ENCODE measurements at regions not wholly inside any gene's neighbourhood (a gene's known extent, or its start where the extent isn't known, plus 50 kb on each side); places are given as distances from the start of the nearest gene placed in this dataset.

DNA sequence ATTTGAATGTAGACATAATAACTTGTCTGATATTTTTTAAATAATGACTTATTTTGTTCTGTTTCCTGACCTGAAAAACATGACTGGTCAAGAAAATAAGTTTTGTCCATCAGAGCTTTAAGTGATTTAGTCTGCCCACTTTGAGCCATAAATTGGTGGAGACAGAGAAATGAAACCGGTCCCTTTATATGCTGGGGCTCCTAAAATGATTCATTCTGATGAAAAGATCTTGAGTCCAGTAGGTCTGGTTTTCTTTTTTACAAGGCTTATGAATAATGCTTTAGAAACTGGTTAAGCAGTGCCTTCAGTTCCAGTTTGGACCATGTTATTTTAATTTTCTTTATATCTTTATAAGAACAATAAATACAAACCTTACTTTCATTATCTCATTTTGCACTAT, 293.2 kb downstream of the DIPK2A start:
- H3K4me3 ChIP-seq = no peak overlapping the region
- TF ChIP-seq NANOG (IDR thresholded peaks at IDR 0.05; ENCODE audit: borderline replicate concordance) (no peak), POLR2AphosphoS5 (IDR thresholded peaks at IDR 0.05; ENCODE audit: low read depth) (no peak), ZNF114 (CRISPR knock-in tag; IDR thresholded peaks at IDR 0.05) (no peak), JUNB (IDR thresholded peaks at IDR 0.05; ENCODE audit: unreplicated experiment) (no peak), ZNF331 (CRISPR knock-in tag; IDR thresholded peaks at IDR 0.05; ENCODE audit: low read depth) (no peak), EZH2 (IDR thresholded peaks at IDR 0.05; ENCODE audit: low read depth, unreplicated experiment) (no peak), STAT1 (IDR thresholded peaks at IDR 0.05; ENCODE audit: unreplicated experiment) (no peak), EZH2phosphoT487 (IDR thresholded peaks at IDR 0.05; ENCODE audit: unreplicated experiment) (no peak)
- TF ChIP-seq, protein P1, sequence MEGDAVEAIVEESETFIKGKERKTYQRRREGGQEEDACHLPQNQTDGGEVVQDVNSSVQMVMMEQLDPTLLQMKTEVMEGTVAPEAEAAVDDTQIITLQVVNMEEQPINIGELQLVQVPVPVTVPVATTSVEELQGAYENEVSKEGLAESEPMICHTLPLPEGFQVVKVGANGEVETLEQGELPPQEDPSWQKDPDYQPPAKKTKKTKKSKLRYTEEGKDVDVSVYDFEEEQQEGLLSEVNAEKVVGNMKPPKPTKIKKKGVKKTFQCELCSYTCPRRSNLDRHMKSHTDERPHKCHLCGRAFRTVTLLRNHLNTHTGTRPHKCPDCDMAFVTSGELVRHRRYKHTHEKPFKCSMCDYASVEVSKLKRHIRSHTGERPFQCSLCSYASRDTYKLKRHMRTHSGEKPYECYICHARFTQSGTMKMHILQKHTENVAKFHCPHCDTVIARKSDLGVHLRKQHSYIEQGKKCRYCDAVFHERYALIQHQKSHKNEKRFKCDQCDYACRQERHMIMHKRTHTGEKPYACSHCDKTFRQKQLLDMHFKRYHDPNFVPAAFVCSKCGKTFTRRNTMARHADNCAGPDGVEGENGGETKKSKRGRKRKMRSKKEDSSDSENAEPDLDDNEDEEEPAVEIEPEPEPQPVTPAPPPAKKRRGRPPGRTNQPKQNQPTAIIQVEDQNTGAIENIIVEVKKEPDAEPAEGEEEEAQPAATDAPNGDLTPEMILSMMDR (conservative IDR thresholded peaks at IDR 0.05; ENCODE audit: low read depth in 2 of 2) = no peak
- TF ChIP-seq, protein P2, sequence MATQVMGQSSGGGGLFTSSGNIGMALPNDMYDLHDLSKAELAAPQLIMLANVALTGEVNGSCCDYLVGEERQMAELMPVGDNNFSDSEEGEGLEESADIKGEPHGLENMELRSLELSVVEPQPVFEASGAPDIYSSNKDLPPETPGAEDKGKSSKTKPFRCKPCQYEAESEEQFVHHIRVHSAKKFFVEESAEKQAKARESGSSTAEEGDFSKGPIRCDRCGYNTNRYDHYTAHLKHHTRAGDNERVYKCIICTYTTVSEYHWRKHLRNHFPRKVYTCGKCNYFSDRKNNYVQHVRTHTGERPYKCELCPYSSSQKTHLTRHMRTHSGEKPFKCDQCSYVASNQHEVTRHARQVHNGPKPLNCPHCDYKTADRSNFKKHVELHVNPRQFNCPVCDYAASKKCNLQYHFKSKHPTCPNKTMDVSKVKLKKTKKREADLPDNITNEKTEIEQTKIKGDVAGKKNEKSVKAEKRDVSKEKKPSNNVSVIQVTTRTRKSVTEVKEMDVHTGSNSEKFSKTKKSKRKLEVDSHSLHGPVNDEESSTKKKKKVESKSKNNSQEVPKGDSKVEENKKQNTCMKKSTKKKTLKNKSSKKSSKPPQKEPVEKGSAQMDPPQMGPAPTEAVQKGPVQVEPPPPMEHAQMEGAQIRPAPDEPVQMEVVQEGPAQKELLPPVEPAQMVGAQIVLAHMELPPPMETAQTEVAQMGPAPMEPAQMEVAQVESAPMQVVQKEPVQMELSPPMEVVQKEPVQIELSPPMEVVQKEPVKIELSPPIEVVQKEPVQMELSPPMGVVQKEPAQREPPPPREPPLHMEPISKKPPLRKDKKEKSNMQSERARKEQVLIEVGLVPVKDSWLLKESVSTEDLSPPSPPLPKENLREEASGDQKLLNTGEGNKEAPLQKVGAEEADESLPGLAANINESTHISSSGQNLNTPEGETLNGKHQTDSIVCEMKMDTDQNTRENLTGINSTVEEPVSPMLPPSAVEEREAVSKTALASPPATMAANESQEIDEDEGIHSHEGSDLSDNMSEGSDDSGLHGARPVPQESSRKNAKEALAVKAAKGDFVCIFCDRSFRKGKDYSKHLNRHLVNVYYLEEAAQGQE (IDR thresholded peaks at IDR 0.05; ENCODE audit: unreplicated experiment) = no peak
- TF ChIP-seq, protein P3, sequence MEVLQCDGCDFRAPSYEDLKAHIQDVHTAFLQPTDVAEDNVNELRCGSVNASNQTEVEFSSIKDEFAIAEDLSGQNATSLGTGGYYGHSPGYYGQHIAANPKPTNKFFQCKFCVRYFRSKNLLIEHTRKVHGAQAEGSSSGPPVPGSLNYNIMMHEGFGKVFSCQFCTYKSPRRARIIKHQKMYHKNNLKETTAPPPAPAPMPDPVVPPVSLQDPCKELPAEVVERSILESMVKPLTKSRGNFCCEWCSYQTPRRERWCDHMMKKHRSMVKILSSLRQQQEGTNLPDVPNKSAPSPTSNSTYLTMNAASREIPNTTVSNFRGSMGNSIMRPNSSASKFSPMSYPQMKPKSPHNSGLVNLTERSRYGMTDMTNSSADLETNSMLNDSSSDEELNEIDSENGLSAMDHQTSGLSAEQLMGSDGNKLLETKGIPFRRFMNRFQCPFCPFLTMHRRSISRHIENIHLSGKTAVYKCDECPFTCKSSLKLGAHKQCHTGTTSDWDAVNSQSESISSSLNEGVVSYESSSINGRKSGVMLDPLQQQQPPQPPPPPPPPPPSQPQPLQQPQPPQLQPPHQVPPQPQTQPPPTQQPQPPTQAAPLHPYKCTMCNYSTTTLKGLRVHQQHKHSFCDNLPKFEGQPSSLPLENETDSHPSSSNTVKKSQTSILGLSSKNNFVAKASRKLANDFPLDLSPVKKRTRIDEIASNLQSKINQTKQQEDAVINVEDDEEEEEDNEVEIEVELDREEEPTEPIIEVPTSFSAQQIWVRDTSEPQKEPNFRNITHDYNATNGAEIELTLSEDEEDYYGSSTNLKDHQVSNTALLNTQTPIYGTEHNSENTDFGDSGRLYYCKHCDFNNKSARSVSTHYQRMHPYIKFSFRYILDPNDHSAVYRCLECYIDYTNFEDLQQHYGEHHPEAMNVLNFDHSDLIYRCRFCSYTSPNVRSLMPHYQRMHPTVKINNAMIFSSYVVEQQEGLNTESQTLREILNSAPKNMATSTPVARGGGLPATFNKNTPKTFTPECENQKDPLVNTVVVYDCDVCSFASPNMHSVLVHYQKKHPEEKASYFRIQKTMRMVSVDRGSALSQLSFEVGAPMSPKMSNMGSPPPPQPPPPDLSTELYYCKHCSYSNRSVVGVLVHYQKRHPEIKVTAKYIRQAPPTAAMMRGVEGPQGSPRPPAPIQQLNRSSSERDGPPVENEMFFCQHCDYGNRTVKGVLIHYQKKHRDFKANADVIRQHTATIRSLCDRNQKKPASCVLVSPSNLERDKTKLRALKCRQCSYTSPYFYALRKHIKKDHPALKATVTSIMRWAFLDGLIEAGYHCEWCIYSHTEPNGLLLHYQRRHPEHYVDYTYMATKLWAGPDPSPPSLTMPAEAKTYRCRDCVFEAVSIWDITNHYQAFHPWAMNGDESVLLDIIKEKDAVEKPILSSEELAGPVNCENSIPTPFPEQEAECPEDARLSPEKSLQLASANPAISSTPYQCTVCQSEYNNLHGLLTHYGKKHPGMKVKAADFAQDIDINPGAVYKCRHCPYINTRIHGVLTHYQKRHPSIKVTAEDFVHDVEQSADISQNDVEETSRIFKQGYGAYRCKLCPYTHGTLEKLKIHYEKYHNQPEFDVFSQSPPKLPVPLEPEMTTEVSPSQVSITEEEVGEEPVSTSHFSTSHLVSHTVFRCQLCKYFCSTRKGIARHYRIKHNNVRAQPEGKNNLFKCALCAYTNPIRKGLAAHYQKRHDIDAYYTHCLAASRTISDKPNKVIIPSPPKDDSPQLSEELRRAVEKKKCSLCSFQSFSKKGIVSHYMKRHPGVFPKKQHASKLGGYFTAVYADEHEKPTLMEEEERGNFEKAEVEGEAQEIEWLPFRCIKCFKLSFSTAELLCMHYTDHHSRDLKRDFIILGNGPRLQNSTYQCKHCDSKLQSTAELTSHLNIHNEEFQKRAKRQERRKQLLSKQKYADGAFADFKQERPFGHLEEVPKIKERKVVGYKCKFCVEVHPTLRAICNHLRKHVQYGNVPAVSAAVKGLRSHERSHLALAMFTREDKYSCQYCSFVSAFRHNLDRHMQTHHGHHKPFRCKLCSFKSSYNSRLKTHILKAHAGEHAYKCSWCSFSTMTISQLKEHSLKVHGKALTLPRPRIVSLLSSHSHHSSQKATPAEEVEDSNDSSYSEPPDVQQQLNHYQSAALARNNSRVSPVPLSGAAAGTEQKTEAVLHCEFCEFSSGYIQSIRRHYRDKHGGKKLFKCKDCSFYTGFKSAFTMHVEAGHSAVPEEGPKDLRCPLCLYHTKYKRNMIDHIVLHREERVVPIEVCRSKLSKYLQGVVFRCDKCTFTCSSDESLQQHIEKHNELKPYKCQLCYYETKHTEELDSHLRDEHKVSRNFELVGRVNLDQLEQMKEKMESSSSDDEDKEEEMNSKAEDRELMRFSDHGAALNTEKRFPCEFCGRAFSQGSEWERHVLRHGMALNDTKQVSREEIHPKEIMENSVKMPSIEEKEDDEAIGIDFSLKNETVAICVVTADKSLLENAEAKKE (CRISPR knock-in tag; IDR thresholded peaks at IDR 0.05) = no peak
- TF ChIP-seq, protein P4, sequence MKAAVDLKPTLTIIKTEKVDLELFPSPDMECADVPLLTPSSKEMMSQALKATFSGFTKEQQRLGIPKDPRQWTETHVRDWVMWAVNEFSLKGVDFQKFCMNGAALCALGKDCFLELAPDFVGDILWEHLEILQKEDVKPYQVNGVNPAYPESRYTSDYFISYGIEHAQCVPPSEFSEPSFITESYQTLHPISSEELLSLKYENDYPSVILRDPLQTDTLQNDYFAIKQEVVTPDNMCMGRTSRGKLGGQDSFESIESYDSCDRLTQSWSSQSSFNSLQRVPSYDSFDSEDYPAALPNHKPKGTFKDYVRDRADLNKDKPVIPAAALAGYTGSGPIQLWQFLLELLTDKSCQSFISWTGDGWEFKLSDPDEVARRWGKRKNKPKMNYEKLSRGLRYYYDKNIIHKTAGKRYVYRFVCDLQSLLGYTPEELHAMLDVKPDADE (IDR thresholded peaks at IDR 0.05) = no peak
- no peak overlapping the region for H2AFZ ChIP-seq
- DNase-seq (ENCODE audit: low spot score) = no peak
- H3K27ac ChIP-seq (ENCODE audit: low read depth) = no peak overlapping the region
- no peaks in the 10 kb centered on the region for H3K36me3 Mint-ChIP-seq (ENCODE audit: low read depth)
- H3F3A ChIP-seq (replicated peaks; ENCODE audit: low read depth) = no peaks in the 10 kb centered on the region
- H3K36me3 ChIP-seq (ENCODE audit: insufficient read depth) = no peaks in the 10 kb centered on the region
- H3K4me3 Mint-ChIP-seq = no peak overlapping the region
- no peaks in the 10 kb centered on the region for H3K4me1 Mint-ChIP-seq
- H3K27ac Mint-ChIP-seq = no peak overlapping the region
- H3K4me2 ChIP-seq = no peak overlapping the region
- no peaks in the 10 kb centered on the region for H3K79me2 ChIP-seq (replicated peaks; ENCODE audit: insufficient read depth)
- no peaks in the 10 kb centered on the region for H3K9me3 Mint-ChIP-seq
- H3K27me3 ChIP-seq (ENCODE audit: insufficient read depth) = no peaks in the 10 kb centered on the region
- no peaks in the 10 kb centered on the region for H3K9me2 ChIP-seq (ENCODE audit: insufficient read depth)
- no peaks in the 10 kb centered on the region for H4K20me1 ChIP-seq (replicated peaks; ENCODE audit: insufficient read depth)
- ATAC-seq = no peak
- no peaks in the 10 kb centered on the region for H3K4me1 ChIP-seq (ENCODE audit: insufficient read depth)
- no peaks in the 10 kb centered on the region for H3K27me3 Mint-ChIP-seq (ENCODE audit: insufficient read depth, low read depth, poor library complexity)
